ENCODE measurements at regions not wholly inside any gene's neighbourhood (a gene's known extent, or its start where the extent isn't known, plus 50 kb on each side); places are given as distances from the start of the nearest gene placed in this dataset.

- intact Hi-C loops (cut with DNase I; ENCODE audit: low total_unique reads), result no loop called here
- H3K36me3 ChIP-seq, result no peaks in the 10 kb centered on the region
- peaks cover 0 to 3% of the 10 kb centered on the region in 2 donors for H3K4me1 ChIP-seq
- no peak overlapping the region for H3K27ac ChIP-seq
- H3K4me3 ChIP-seq, result no peak overlapping the region
- TF ChIP-seq CTCF (IDR thresholded peaks at IDR 0.05) (no peak), POLR2AphosphoS5 (IDR thresholded peaks at IDR 0.05) (no peak), POLR2A (IDR thresholded peaks at IDR 0.05) (no peak)
- no peaks in the 10 kb centered on the region for H3K27me3 ChIP-seq
- no peak for DNase-seq (ENCODE audit: low spot score in 2 of 2)
- H3K9me3 ChIP-seq, result no peaks in the 10 kb centered on the region
Measured at GRCh38 chr14:22474730-22475351, 114.2 kb downstream of the DAD1 start.

- no peaks in the 10 kb centered on the region for H3K27me3 ChIP-seq
- peak in 1 of 2 donors; percentile 30 for DNase-seq (ENCODE audit: low spot score in 2 of 2)
- intact Hi-C loops (cut with DNase I; ENCODE audit: low total_unique reads), result no loop called here
- TF ChIP-seq CTCF (IDR thresholded peaks at IDR 0.05), result peak in 2 of 3 donors; percentile 60 to 63
- no peak for TF ChIP-seq POLR2AphosphoS5 (IDR thresholded peaks at IDR 0.05)
- H3K4me3 ChIP-seq, result no peak overlapping the region
- H3K4me1 ChIP-seq, result no peaks in the 10 kb centered on the region
- no peaks in the 10 kb centered on the region for H3K9me3 ChIP-seq
- H3K36me3 ChIP-seq, result no peaks in the 10 kb centered on the region
- no peak overlapping the region for H3K27ac ChIP-seq
Measured at GRCh38 chr14:22472935-22473854, 115.8 kb downstream of the DAD1 start.

GRCh38 chr14:22472466-22472865, 116.6 kb downstream of the DAD1 start:
- H3K27me3 ChIP-seq, result no peaks in the 10 kb centered on the region
- no peaks in the 10 kb centered on the region for H3K36me3 ChIP-seq
- intact Hi-C loops (cut with DNase I; ENCODE audit: low total_unique reads), result no loop called here
- TF ChIP-seq CTCF (IDR thresholded peaks at IDR 0.05) (no peak), POLR2AphosphoS5 (IDR thresholded peaks at IDR 0.05) (no peak), POLR2A (IDR thresholded peaks at IDR 0.05) (no peak)
- H3K4me1 ChIP-seq, result no peaks in the 10 kb centered on the region
- DNase-seq (ENCODE audit: low spot score in 2 of 2), result no peak
- no peaks in the 10 kb centered on the region for H3K9me3 ChIP-seq
- H3K4me3 ChIP-seq, result no peak overlapping the region
- H3K27ac ChIP-seq, result no peak overlapping the region

- Histone ChIP-seq H3K4me1 (no peaks in the 10 kb centered on the region), H3K9me3 (no peaks in the 10 kb centered on the region), H3K27ac (no peak overlapping the region), H3K27me3 (no peaks in the 10 kb centered on the region), H3K4me3 (no peak overlapping the region), H3K36me3 (no peaks in the 10 kb centered on the region)
- TF ChIP-seq POLR2A (IDR thresholded peaks at IDR 0.05), result no peak
- peak in 1 of 3 donors; percentile 22 for TF ChIP-seq CTCF (IDR thresholded peaks at IDR 0.05)
- intact Hi-C loops (cut with DNase I; ENCODE audit: low total_unique reads), result no loop called here
- no peak for DNase-seq (ENCODE audit: low spot score in 2 of 2)
Measured at GRCh38 chr14:22471545-22472121, 117.4 kb downstream of the DAD1 start.
